Left lung (tissue), 4 donors: ENCODE measurements at regions not wholly inside any gene's neighbourhood (a gene's known extent, or its start where the extent isn't known, plus 50 kb on each side); places are given as distances from the start of the nearest gene placed in this dataset.

Experiments used
- ATAC-seq: fragments of 200-7000 bp; cut with Tn5 transposase; one replicate; pipeline ENCODE4 v1.9.1; 2020; ENCODE audit warnings: moderate library complexity
- DNase-seq, 4 donors: peaks; one replicate each; pipeline ENCODE4 v3.0.0-alpha.2; 2013 to 2020
- H3K27ac ChIP-seq, 2 donors: fragments of 200-600 bp; sonication (generic) in 1 of 2; one replicate each; pipeline versions ENCODE4 v1.5.0 to v1.8.0; 2020 to 2021
- H3K27me3 ChIP-seq, 2 donors: fragments of 200-600 bp; sonication (generic) in 1 of 2; one replicate each; pipeline versions ENCODE4 v1.5.0 to v1.8.0; 2020 to 2021
- H3K36me3 ChIP-seq, 2 donors: fragments of 200-600 bp; sonication (generic) in 1 of 2; one replicate each; pipeline versions ENCODE4 v1.5.0 to v1.8.0; 2020 to 2021
- H3K4me1 ChIP-seq, 2 donors: fragments of 200-600 bp; one replicate each; pipeline ENCODE4 v1.8.0; 2021
- H3K4me3 ChIP-seq, 2 donors: fragments of 200-600 bp; sonication (generic) in 1 of 2; one replicate each; pipeline versions ENCODE4 v1.5.0 to v1.8.0; 2020 to 2021; ENCODE audit warnings: mild to moderate bottlenecking in 1 of 2
- H3K9me3 ChIP-seq, 2 donors: fragments of 200-600 bp; sonication (generic) in 1 of 2; one replicate each; pipeline versions ENCODE4 v1.5.0 to v1.8.0; 2020 to 2021
- CTCF ChIP-seq, 2 donors: fragments of 200-600 bp; sonication (generic) in 1 of 2; IDR thresholded peaks; one replicate each; pipeline versions ENCODE4 v1.5.0 to v1.8.0; 2021; ENCODE audit warnings: antibody characterized with exemption in 2 of 2
- intact Hi-C, 2 donors: fragments of 100-400 bp; cut with DNase I; formaldehyde crosslinking; loops; one replicate each; pipeline versions ENCODE4 v1.11.2 to v1.14.2; 2022
- donor health status: DM: no; HTN: yes; CAD: no.
- donor health status: DM: no; HTN: no; CAD: no.

DNA sequence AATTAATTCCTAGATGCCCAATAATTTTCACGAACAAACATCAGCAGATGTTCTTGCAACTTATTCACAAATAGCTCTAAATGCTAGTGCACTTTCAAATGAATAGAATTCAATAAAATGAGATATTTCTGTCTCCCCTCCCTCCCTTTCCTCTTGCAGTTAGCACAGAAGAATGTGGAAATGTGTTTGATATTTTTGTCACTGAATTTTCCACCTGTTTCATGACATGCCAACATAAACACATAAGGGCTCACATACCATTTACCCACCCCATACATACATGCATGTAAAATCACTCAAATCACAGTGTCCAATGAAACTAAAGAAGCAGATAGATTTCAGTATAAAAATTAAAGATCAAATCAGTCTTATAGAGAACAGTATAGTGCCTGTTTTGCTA lies 746.9 kb upstream of the MARCKS start:
- intact Hi-C loops: no loop called here
- H3K27me3 ChIP-seq: no peaks in the 10 kb centered on the region
- no peak for ATAC-seq

DNA sequence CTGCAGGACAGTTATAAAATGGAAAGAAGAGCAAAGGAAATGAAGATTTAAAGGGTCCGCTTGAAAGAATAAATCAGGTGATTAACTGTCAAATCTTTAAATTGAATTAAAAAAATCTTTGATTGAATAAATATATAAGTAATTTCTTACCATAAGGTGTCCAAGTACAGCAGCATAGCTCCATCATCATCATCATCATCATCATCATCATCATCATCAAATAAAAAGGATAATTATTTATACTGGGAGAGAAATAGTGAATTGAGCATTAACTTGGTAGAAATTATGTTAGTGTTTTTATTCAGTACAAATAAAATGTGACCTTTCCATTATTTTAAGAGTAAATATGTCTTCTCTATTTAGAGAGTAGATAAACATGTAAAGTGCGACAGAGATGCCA lies 745.6 kb upstream of the MARCKS start:
- Histone ChIP-seq H3K4me3 (no peak overlapping the region), H3K27ac (no peak overlapping the region), H3K27me3 (no peaks in the 10 kb centered on the region), H3K9me3 (no peaks in the 10 kb centered on the region), H3K36me3 (no peaks in the 10 kb centered on the region), H3K4me1 (no peaks in the 10 kb centered on the region)
- DNase-seq (no peak), ATAC-seq (no peak)
- intact Hi-C loops: no loop called here
- TF ChIP-seq CTCF (IDR thresholded peaks at IDR 0.05): no peak

More for the DNA sequence above, 746.9 kb upstream of the MARCKS start:
- no peak overlapping the region for H3K4me3 ChIP-seq
- H3K9me3 ChIP-seq: no peaks in the 10 kb centered on the region
- no peak overlapping the region for H3K27ac ChIP-seq
- H3K36me3 ChIP-seq: no peaks in the 10 kb centered on the region
- no peaks in the 10 kb centered on the region for H3K4me1 ChIP-seq
- no peak for TF ChIP-seq CTCF (IDR thresholded peaks at IDR 0.05)
- no peak for DNase-seq

DNA sequence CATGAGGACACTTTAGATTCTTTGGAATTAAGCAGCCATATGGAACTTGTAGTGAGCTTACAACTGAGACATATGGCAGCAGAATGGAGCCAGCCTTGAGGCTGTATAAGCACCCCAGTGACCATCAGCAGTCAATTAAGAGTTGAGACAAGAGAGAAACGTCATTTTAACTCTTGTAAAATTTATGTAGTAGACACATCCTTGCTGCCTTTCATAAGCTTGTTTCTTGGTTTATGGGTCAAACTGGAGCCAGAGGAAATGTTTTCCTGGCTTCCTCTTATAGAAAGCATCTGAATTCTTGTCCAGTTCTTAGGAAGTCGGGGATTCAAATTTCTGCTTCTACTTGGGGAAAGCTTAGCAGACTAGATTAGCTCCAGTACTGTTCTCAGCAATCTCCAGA lies 745.1 kb upstream of the MARCKS start:
- Histone ChIP-seq H3K27ac (no peak overlapping the region), H3K4me3 (no peak overlapping the region), H3K4me1 (no peaks in the 10 kb centered on the region), H3K36me3 (no peaks in the 10 kb centered on the region), H3K27me3 (no peaks in the 10 kb centered on the region), H3K9me3 (no peaks in the 10 kb centered on the region)
- DNase-seq (no peak), ATAC-seq (no peak)
- intact Hi-C loops: no loop called here
- TF ChIP-seq CTCF (IDR thresholded peaks at IDR 0.05): no peak

- Histone ChIP-seq H3K9me3 (peaks cover 0 to 4% of the 10 kb centered on the region in 2 donors), H3K27ac (no peak overlapping the region), H3K4me3 (no peak overlapping the region), H3K36me3 (no peaks in the 10 kb centered on the region), H3K4me1 (peaks cover 0 to 5% of the 10 kb centered on the region in 2 donors), H3K27me3 (no peaks in the 10 kb centered on the region)
- TF ChIP-seq CTCF (IDR thresholded peaks at IDR 0.05): no peak
- DNase-seq: no peak
- no peak for ATAC-seq
- intact Hi-C loops: no loop called here
These were observed 741.9 kb upstream of the MARCKS start for GRCh38 chr6:113115196-113115595.

DNA sequence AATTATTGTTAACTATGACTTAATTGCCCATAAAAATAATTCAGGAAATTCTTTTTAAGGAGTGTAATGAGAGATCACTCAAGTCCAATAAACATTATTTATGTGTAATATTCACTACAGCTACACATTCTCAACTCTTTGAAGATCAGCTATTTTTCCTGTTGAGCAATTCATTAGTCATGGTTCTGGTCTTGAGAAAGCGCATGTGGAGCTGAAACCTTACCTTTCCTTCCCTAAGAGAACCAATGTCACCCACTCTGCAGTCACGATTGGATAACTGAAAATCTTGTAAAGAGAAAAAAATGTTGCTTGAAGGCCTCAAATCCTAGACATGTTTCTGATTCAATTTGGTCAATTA lies 736.9 kb upstream of the MARCKS start:
- Histone ChIP-seq H3K4me3 (no peak overlapping the region), H3K27ac (no peak overlapping the region), H3K36me3 (no peaks in the 10 kb centered on the region), H3K27me3 (no peaks in the 10 kb centered on the region), H3K9me3 (peaks cover 0 to 4% of the 10 kb centered on the region in 2 donors), H3K4me1 (peaks cover 0 to 5% of the 10 kb centered on the region in 2 donors)
- ATAC-seq: peak; percentile 77
- DNase-seq: peak in 1 of 4 donors; percentile 5
- TF ChIP-seq CTCF (IDR thresholded peaks at IDR 0.05): no peak
- intact Hi-C loops: no loop called here
